ENCODE measurements at regions not wholly inside any gene's neighbourhood (a gene's known extent, or its start where the extent isn't known, plus 50 kb on each side); places are given as distances from the start of the nearest gene placed in this dataset.
"Not testable (repeated sequence)": the region's sequence is repeated elsewhere in the genome, so short reads cannot be mapped to it uniquely, and the experiment has no call there.

DNA sequence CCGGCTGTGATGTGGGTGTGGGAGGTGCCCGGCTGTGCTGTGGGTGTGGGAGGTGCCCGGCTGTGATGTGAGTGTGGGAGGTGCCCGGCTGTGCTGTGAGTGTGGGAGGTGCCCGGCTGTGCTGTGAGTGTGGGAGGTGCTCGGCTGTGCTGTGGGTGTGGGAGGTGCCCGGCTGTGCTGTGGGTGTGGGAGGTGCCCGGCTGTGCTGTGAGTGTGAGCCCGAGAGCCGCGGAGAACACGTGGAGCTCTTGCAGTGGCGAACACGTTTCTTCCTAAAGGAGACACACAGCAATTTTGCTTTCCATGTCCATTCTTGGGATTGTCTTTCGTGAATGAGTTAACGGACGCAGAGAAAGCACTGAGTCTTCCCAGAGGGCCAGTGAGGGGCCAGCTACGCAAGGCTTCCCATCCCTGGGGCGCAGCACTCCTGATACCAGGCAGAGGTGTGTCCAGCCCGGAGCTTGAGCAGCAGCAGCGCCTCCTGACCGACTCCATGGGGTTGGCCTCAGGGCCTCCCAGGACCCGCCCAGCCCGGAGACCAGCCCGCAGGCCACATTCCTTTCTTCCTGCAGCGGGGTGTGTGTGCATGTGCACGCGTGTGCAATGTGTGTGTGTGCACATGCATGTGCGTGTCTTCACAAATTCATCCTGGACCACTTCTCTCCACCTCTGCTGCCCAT is 245.0 kb upstream of the B3GAT1 start:
- no peaks in the 10 kb centered on the region for H3K4me1 ChIP-seq (ENCODE audit: insufficient read depth, low read length)
- no peak overlapping the region for H3K9ac ChIP-seq (ENCODE audit: low read depth, low read length)
- H3K36me3 ChIP-seq (ENCODE audit: insufficient read depth, low read length): no peaks in the 10 kb centered on the region
- no peaks in the 10 kb centered on the region; the same call in 1 of the 2 replicates for H3K9me3 ChIP-seq (ENCODE audit: control insufficient read depth, insufficient read depth, low read length)

DNA sequence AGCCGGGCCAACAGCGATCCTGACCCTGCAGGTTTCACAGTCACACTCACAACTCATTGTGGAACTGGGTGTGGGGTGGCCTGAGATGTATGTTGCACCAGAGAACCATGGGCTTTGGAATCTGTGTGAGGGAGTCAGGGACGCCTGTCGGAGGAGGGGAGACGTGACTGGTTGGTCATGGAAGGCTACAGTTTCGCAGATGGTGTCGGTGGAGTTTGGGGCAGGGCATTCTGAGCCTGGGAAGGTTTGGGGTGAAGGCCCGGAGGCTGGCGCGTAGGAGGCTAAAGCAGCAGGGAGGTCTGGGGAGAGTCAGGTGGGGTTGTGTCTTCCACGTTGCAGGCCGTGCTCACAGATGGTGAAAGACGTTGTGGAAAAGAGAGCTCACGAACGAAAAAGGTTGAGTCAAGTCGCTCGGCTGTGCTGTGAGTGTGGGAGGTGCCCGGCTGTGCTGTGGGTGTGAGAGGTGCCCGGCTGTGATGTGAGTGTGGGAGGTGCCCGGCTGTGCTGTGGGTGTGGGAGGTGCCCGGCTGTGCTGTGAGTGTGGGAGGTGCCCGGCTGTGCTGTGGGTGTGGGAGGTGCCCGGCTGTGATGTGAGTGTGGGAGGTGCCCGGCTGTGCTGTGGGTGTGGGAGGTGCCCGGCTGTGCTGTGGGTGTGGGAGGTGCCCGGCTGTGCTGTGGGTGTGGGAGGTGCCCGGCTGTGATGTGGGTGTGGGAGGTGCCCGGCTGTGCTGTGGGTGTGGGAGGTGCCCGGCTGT is 244.2 kb upstream of the B3GAT1 start:
- H3K9me3 ChIP-seq (ENCODE audit: control insufficient read depth, insufficient read depth, low read length); H3K36me3 ChIP-seq (ENCODE audit: insufficient read depth, low read length); H3K4me1 ChIP-seq (ENCODE audit: insufficient read depth, low read length); H3K9ac ChIP-seq (ENCODE audit: low read depth, low read length): not testable (repeated sequence)

DNA sequence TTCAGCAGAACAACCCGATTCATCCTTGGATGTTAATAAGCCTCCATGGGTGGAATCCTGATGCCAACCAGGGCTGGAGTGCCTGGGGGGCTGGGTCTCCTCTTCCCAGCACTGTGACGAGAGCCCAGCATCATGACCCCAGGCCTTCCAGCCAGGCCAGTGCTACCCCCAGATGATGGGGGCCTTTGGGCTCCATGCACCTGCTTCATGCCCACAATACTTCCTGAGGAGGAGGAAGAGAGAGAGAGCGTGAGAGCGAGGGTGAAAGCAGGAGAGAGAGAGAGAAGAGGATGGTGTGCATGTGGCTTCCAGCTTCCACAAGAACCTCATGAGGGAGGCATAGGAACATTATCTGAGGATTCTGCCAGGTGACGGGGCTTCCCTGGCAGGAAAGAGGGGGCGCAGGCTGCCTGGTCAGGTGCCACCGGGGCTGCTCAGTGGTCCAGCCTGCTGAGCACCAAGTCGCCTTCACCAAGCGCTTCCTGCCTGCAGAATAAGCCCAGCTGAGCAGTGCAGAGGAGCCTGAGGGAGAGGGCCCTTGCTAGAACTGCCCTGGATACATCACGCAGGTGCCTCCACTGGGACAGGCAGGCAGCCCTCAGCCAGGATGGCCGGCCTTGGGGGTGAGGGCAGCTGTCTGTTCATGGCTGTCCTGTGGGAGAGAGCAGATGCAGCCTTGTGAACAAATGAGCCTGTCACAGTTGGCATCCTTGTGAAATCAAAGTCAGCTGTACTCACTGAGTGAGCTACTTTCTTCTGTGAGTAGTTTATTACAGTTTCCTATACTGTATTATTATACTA is 243.3 kb upstream of the B3GAT1 start:
- Histone ChIP-seq H3K9ac (ENCODE audit: low read depth, low read length) (no peak overlapping the region), H3K9me3 (ENCODE audit: control insufficient read depth, insufficient read depth, low read length) (no peaks in the 10 kb centered on the region), H3K36me3 (ENCODE audit: insufficient read depth, low read length) (no peaks in the 10 kb centered on the region), H3K4me1 (ENCODE audit: insufficient read depth, low read length) (no peaks in the 10 kb centered on the region)

DNA sequence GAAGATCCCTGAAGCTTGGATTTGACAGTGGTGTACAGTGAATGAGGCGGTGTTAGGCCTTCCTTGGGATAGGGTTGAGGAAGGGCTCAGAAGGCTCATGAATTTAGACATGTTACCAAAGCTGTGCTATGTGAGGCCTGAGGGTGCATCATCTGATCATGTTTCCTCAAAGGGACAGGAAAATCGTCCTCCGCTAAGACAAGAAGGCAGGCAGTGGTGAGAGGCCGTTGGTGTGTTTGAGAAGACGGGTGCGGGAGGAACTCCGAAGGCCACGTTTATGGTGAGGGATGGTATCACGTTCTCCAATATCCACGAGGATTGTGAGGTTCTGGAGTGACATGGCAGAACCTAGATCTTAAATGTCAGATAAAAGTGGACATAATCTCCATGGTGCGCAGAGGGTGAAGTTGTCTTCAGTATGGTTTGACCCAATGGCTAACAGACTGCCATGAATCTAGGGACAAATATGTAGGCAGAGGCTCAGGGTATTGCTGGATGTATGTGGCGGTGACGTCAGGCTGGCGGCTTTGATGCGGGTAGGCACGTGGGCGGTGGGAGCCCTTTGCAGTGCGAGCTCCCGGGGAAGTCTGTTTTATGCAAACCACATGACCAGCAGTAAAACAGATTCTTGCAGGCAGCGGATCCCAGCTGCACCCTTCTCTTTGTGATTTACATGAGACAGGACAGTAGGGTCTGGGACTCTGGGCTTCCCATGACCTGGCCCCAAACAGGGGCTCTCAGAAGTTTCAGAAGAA is 242.3 kb upstream of the B3GAT1 start:
- no peaks in the 10 kb centered on the region for H3K9me3 ChIP-seq (ENCODE audit: control insufficient read depth, insufficient read depth, low read length)

DNA sequence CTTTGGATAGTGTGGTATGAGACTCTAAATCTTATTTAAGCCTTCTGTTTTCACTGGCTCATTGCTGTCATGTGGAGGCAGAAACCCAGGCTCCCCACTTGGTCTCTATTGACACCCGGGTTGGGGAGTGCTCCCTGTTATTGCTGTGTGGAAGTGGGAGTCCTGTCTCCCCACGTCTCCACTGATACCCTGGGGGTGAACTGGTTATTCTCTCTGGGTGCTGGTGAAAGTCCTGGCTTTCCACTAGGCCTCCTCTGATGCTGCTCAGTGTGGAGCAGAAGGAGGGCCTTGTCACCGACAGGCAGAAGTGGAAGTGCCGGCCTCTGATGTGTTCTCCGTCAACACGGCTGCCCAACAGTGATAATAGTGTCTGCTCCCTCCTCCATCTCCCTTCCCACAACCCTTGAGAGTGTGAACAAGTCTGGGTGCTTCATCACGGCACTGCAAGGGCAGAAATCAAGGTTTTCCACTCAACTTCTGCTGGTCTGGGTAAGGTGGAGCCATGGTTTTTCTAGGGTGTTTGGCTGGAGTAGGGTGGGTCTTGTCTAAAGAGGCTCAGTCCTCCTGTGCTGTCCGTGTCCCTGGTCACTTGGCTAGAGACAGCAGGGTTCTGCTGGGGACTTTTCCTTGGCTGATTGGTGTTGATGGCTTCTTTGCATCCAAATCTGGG is 240.7 kb upstream of the B3GAT1 start:
- Histone ChIP-seq H3K4me1 (ENCODE audit: insufficient read depth, low read length) (peaks cover 4% of the 10 kb centered on the region; the same call in 1 of the 2 replicates), H3K9me3 (ENCODE audit: control insufficient read depth, insufficient read depth, low read length) (no peaks in the 10 kb centered on the region), H3K9ac (ENCODE audit: low read depth, low read length) (no peak overlapping the region), H3K36me3 (ENCODE audit: insufficient read depth, low read length) (no peaks in the 10 kb centered on the region)

More for the DNA sequence above, 242.3 kb upstream of the B3GAT1 start:
- Histone ChIP-seq H3K4me1 (ENCODE audit: insufficient read depth, low read length) (no peaks in the 10 kb centered on the region), H3K36me3 (ENCODE audit: insufficient read depth, low read length) (no peaks in the 10 kb centered on the region), H3K9ac (ENCODE audit: low read depth, low read length) (no peak overlapping the region)

DNA sequence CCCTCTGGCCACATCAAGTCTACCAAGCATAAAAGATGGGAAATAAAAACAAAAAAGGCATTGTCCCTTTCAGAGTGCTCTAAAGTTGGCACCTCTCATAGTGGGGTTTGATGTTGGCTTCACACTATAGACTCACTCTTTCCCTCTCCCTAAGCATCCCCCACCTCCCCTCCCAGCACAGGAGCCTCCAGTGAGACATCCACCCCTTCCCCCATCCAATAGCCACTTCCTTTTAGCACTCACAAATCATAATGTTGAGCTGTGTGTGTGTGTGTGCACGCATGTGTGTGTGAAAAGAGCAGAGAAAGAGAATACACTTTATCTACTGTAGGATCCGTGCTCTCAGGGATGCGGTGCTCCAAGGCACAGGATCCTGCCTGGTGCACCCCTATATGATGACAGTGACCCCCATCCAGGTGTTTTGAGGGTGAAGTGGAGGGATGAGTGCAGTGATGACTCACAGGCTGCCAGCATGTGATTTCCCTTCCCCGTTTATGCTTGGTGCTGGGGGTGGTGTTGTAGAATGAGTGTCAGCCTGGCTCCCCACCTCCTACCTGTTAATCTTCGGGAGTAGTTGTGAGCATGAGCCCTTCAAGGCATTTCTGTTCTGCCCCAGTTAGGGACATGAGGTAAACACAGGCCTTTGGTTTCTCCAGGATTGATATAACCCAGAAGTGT is 235.2 kb upstream of the B3GAT1 start:
- Histone ChIP-seq H3K36me3 (ENCODE audit: insufficient read depth, low read length) (no peaks in the 10 kb centered on the region), H3K9ac (ENCODE audit: low read depth, low read length) (no peak overlapping the region), H3K9me3 (ENCODE audit: control insufficient read depth, insufficient read depth, low read length) (no peaks in the 10 kb centered on the region), H3K4me1 (ENCODE audit: insufficient read depth, low read length) (peaks cover 26% of the 10 kb centered on the region)

DNA sequence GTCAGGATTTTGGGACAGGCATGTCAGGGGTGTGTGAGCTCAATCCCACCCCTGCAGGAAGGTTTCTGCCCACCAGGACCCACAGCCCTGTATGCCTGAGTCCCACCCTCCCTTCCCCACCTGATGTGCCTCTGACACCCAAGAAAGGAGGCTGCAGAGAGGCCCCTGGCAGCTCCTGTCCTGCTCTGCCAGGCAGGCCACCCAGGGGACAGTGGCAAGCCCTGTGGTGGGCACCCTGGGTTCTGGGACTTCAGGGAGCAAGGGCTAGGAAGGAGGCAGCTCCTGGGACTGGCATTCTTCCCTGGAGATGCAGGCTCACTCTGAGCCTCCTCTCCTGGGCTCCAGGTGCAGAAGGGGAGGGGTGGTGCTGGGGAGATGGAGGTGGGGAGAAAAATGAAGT is 234.5 kb upstream of the B3GAT1 start:
- peaks cover 29% of the 10 kb centered on the region for H3K4me1 ChIP-seq (ENCODE audit: insufficient read depth, low read length)
- H3K9me3 ChIP-seq (ENCODE audit: control insufficient read depth, insufficient read depth, low read length): no peaks in the 10 kb centered on the region
- no peak overlapping the region for H3K9ac ChIP-seq (ENCODE audit: low read depth, low read length)
- no peaks in the 10 kb centered on the region for H3K36me3 ChIP-seq (ENCODE audit: insufficient read depth, low read length)

DNA sequence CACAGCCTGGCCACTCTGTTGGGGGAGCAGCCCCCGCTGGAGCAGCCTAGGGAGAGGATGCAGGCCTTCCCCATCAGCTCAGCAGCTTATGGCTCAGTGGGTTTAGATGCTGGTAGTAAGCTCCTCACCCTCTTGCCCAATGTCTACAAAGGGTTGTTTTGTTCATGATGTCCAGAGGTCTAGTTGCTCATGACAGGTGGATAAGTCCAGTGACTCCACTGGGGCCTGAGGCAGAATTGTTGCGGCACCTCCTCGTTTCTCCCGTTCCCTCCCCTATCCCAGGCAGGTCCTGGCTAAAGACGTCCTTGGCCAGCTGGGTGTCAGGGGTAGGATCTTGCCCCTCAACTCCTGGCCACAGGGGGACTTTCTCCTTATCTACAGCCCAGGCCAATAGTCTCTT is 233.5 kb upstream of the B3GAT1 start:
- H3K36me3 ChIP-seq (ENCODE audit: insufficient read depth, low read length): no peaks in the 10 kb centered on the region
- H3K9ac ChIP-seq (ENCODE audit: low read depth, low read length): no peak overlapping the region
- H3K9me3 ChIP-seq (ENCODE audit: control insufficient read depth, insufficient read depth, low read length): no peaks in the 10 kb centered on the region
- peaks cover 32% of the 10 kb centered on the region for H3K4me1 ChIP-seq (ENCODE audit: insufficient read depth, low read length)

DNA sequence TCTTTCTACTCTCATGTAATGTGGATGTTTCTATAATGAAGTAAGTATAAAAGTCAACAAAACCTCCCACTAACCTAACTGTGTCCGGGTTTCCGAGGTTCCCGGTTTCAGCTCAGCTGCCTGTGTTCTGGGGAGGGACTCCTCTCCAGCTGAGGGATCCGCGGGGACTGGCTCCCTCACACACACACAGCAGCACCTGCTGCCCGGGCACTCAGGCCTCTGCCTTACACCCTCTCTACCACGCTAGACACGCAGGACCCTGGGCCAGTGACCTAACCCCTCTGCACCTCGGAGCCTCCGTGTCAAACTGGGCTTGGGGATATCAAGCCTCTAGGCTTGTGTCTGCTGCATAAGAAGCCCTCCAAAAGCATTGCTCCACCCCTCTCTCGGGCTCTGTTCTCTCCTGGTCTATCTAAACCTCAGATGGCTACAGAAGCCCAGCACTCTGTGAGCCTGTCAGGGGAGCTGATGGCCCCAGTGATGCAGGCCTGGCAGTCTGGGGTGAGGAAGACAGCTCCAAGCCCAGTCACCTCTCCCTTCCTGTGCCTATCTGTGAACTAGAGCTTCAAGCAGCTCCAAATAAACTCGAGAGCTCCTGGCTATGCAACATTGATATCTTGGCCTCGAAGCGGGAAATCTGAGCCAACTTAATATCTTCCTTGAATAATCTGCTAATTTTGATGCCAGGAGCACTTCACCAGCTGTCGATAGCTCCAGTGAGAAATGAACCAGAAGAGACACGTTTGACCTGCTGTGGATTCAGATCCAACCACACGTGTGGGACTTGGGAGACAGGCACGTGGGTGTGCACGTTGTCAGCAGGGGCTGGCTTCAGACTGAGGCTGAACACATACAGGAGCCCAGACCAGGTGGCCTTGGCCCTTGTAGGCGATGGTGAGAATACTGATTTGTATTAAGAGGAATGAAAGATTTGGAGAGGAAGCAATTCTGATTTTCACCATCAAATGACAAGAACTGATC is 232.7 kb upstream of the B3GAT1 start:
- no peaks in the 10 kb centered on the region for H3K9me3 ChIP-seq (ENCODE audit: control insufficient read depth, insufficient read depth, low read length)

DNA sequence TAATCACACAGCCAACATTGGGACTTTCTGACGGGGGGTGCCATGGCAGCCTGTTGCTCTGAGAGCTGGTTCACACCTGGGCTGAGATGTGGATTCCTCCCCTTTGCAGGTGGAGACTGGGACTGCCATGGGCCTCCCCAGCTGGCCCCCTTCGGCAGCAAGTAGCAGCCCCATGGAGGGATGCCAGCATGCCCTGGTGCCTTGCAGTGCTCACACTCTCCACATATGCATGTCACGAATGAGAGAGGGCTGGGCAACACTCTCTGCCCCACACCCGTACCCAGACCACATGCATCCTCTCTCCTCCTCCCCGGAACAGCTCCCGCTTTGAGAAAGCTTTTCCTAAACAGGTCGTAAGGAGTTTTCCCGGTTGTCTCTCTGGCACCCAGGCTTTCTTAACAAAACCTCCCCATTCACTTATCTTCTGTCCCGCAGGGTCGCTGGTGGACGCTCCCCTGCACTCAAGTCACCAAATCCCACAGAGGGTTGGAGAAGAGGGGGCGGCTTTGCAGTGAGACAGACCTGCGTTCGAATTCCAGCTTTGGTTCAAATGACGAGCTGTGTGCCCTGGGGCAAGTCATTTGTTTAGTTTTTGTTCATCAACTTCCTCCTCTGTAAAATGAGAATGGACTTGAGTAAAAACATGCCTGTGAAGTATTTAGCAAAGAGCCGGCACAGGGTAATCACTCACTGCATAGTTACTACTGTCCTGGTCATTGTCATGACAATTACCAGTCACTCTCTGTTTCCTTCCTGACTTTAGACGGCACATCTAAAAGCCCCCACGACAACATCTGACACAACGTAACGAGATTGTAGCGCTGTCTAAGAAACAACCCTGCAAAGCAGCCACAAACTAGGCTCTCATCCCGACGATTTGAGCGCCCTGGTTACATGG is 231.3 kb upstream of the B3GAT1 start:
- Histone ChIP-seq H3K9me3 (ENCODE audit: control insufficient read depth, insufficient read depth, low read length) (no peaks in the 10 kb centered on the region), H3K9ac (ENCODE audit: low read depth, low read length) (peak overlapping the region; percentile 3; the same call in 1 of the 2 replicates), H3K4me1 (ENCODE audit: insufficient read depth, low read length) (peaks cover 32% of the 10 kb centered on the region), H3K36me3 (ENCODE audit: insufficient read depth, low read length) (no peaks in the 10 kb centered on the region)

More for the DNA sequence above, 232.7 kb upstream of the B3GAT1 start:
- Histone ChIP-seq H3K9ac (ENCODE audit: low read depth, low read length) (no peak overlapping the region), H3K4me1 (ENCODE audit: insufficient read depth, low read length) (peaks cover 32% of the 10 kb centered on the region), H3K36me3 (ENCODE audit: insufficient read depth, low read length) (no peaks in the 10 kb centered on the region)

DNA sequence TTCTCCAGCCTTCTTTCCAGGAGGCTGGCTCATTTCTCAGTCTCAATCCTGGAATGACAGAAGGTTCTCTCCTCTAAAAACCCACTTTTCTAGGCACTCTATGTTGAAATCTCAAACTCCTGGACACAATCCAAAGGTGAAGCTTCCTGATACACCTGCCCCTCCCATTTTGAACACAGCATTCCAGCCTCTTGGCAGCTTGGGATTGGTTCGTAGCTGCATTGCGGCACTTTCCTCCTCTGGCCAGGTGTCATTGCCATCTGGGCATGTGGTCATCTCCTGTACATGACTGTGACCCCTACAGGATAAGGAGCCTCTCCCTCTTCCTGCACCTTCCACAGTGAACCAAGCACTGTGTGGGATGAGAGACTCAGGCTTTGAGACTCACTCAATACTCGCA is 230.2 kb upstream of the B3GAT1 start:
- Histone ChIP-seq H3K36me3 (ENCODE audit: insufficient read depth, low read length) (no peaks in the 10 kb centered on the region), H3K9me3 (ENCODE audit: control insufficient read depth, insufficient read depth, low read length) (no peaks in the 10 kb centered on the region), H3K4me1 (ENCODE audit: insufficient read depth, low read length) (peaks cover 23% of the 10 kb centered on the region), H3K9ac (ENCODE audit: low read depth, low read length) (no peak overlapping the region)

Data from ES-I3 (cell line).